ENCODE measurements at regions not wholly inside any gene's neighbourhood (a gene's known extent, or its start where the extent isn't known, plus 50 kb on each side); places are given as distances from the start of the nearest gene placed in this dataset.

- Histone ChIP-seq H3K9me3 (ENCODE audit: low read depth) (no peaks in the 10 kb centered on the region), H3K27me3 (no peaks in the 10 kb centered on the region), H2AFZ (no peak overlapping the region), H3K4me2 (no peak overlapping the region), H3K4me3 (no peak overlapping the region), H3K4me1 (ENCODE audit: insufficient read depth) (no peaks in the 10 kb centered on the region), H4K20me1 (ENCODE audit: insufficient read depth, poor library complexity, severe bottlenecking) (no peaks in the 10 kb centered on the region), H3K27ac (no peak overlapping the region), H3K79me2 (no peaks in the 10 kb centered on the region), H3K9me2 (replicated peaks; ENCODE audit: insufficient read depth) (no peaks in the 10 kb centered on the region), H3K36me3 (replicated peaks; ENCODE audit: insufficient read depth, low read depth) (no peaks in the 10 kb centered on the region)
- WGBS (ENCODE audit: low lambda C conversion rate, missing lambda C conversion rate) = 53% methylated on average over 1 of the region's 1 CpG
- no peak for DNase-seq (ENCODE audit: low spot score)
- TF ChIP-seq CTCF (IDR thresholded peaks at IDR 0.05; ENCODE audit: poor library complexity) (no peak), EZH2 (IDR thresholded peaks at IDR 0.05; ENCODE audit: borderline replicate concordance) (no peak), EZH2phosphoT487 (IDR thresholded peaks at IDR 0.05; ENCODE audit: low read depth, severe bottlenecking, unreplicated experiment) (no peak)
These were observed 87.7 kb upstream of the EGR2 start for GRCh38 chr10:62903828-62904227.

DNA sequence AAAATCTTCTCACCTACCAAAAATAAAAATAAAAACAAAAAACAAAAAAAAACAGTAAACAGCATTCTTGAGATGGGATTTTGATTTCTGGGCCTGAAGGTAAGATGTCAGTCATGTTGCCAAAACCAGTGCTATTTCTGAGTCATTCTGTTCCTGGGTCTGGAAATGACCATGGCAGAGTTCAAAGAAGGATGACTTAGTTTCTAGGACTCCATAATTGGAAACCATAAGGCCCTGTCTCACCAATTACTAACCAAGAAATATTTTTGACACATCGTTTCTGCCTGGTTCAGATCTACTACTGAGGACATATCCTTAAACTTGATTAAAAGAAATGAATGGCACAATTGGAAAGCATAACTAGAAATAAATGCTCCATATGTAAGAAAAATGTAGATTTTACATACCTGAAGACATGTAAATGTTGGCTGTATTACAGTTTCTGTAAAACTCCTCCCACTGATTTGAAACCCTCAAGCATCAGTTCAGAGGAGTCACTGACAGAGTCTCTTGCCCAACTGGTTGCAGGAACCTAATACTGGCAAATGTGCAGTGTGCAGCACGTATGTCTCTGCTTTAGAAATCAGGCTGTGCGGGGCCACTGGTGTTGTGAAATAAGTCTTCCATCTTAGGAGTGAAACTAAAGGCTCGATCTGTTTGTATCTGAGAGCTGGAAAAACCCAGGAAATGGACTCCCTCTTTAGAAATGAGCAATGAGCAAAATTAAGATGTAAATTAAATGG is 84.8 kb upstream of the EGR2 start:
- no peaks in the 10 kb centered on the region for H3K9me2 ChIP-seq (replicated peaks; ENCODE audit: insufficient read depth)
- H3K79me2 ChIP-seq = no peaks in the 10 kb centered on the region
- H3K4me2 ChIP-seq = no peak overlapping the region
- H2AFZ ChIP-seq = no peak overlapping the region
- no peak for TF ChIP-seq EZH2phosphoT487 (IDR thresholded peaks at IDR 0.05; ENCODE audit: low read depth, severe bottlenecking, unreplicated experiment)
- no peak for TF ChIP-seq EZH2 (IDR thresholded peaks at IDR 0.05; ENCODE audit: borderline replicate concordance)
- WGBS (ENCODE audit: low lambda C conversion rate, missing lambda C conversion rate) = 95% methylated on average over 4 of the region's 4 CpGs
- no peaks in the 10 kb centered on the region for H3K27me3 ChIP-seq
- no peak for DNase-seq (ENCODE audit: low spot score)
- no peaks in the 10 kb centered on the region for H3K9me3 ChIP-seq (ENCODE audit: low read depth)
- no peaks in the 10 kb centered on the region for H4K20me1 ChIP-seq (ENCODE audit: insufficient read depth, poor library complexity, severe bottlenecking)
- no peak overlapping the region for H3K4me3 ChIP-seq
- H3K36me3 ChIP-seq (replicated peaks; ENCODE audit: insufficient read depth, low read depth) = no peaks in the 10 kb centered on the region
- no peaks in the 10 kb centered on the region for H3K4me1 ChIP-seq (ENCODE audit: insufficient read depth)
- H3K27ac ChIP-seq = no peak overlapping the region

DNA sequence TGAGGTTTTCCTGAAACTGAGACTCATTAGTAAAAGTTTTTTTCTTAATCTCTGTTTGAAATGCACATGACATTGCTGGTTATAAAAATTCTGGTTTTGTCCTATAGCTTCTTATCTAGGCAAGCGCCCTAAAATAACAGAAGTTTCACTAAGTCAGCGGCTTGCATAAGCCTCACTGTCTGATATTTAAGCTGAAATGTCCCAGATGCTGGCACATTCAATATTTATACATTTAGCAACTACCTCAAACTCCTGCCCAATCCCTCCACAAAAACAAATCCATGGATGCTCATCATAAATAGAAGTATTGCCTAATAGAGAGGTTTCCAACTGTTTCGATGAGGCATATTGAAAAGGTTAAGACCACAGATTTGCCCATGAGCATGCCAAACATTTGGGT is 83.1 kb upstream of the EGR2 start:
- Histone ChIP-seq H3K36me3 (replicated peaks; ENCODE audit: insufficient read depth, low read depth) (no peaks in the 10 kb centered on the region), H3K9me2 (replicated peaks; ENCODE audit: insufficient read depth) (no peaks in the 10 kb centered on the region), H2AFZ (no peak overlapping the region), H3K4me3 (no peak overlapping the region), H3K4me1 (ENCODE audit: insufficient read depth) (no peaks in the 10 kb centered on the region), H3K27me3 (no peaks in the 10 kb centered on the region), H3K9me3 (ENCODE audit: low read depth) (no peaks in the 10 kb centered on the region), H3K79me2 (no peaks in the 10 kb centered on the region), H4K20me1 (ENCODE audit: insufficient read depth, poor library complexity, severe bottlenecking) (no peaks in the 10 kb centered on the region), H3K27ac (no peak overlapping the region), H3K4me2 (no peak overlapping the region)
- WGBS (ENCODE audit: low lambda C conversion rate, missing lambda C conversion rate) = 75% methylated on average over 3 of the region's 3 CpGs
- TF ChIP-seq EZH2 (IDR thresholded peaks at IDR 0.05; ENCODE audit: borderline replicate concordance) = no peak
- TF ChIP-seq CTCF (IDR thresholded peaks at IDR 0.05; ENCODE audit: poor library complexity) = no peak
- no peak for TF ChIP-seq EZH2phosphoT487 (IDR thresholded peaks at IDR 0.05; ENCODE audit: low read depth, severe bottlenecking, unreplicated experiment)
- DNase-seq (ENCODE audit: low spot score) = no peak

- no peaks in the 10 kb centered on the region for H4K20me1 ChIP-seq (ENCODE audit: insufficient read depth, poor library complexity, severe bottlenecking)
- TF ChIP-seq EZH2phosphoT487 (IDR thresholded peaks at IDR 0.05; ENCODE audit: low read depth, severe bottlenecking, unreplicated experiment) = no peak
- no peak for TF ChIP-seq CTCF (IDR thresholded peaks at IDR 0.05; ENCODE audit: poor library complexity)
- TF ChIP-seq EZH2 (IDR thresholded peaks at IDR 0.05; ENCODE audit: borderline replicate concordance) = no peak
- WGBS (ENCODE audit: low lambda C conversion rate, missing lambda C conversion rate) = 71% methylated on average over 4 of the region's 4 CpGs
These were observed 78.9 kb upstream of the EGR2 start for GRCh38 chr10:62895063-62895462.

More at GRCh38 chr10:62895063-62895462, 78.9 kb upstream of the EGR2 start:
- Histone ChIP-seq H3K79me2 (no peaks in the 10 kb centered on the region), H2AFZ (no peak overlapping the region), H3K27me3 (no peaks in the 10 kb centered on the region), H3K4me2 (no peak overlapping the region), H3K4me1 (ENCODE audit: insufficient read depth) (no peaks in the 10 kb centered on the region), H3K9me3 (ENCODE audit: low read depth) (no peaks in the 10 kb centered on the region), H3K36me3 (replicated peaks; ENCODE audit: insufficient read depth, low read depth) (no peaks in the 10 kb centered on the region), H3K27ac (no peak overlapping the region), H3K4me3 (no peak overlapping the region), H3K9me2 (replicated peaks; ENCODE audit: insufficient read depth) (no peaks in the 10 kb centered on the region)
- no peak for DNase-seq (ENCODE audit: low spot score)

Data from hepatocyte (in vitro differentiated cells).